Loucy (cell line): ENCODE measurements at regions not wholly inside any gene's neighbourhood (a gene's known extent, or its start where the extent isn't known, plus 50 kb on each side); places are given as distances from the start of the nearest gene placed in this dataset.

Experiments
- H2AFZ ChIP-seq: fragments of 200-600 bp; sonication (generic); 2 replicates; pipeline ENCODE4 v1.6.0; 2016; ENCODE audit warnings: antibody characterized with exemption, mild to moderate bottlenecking, low read length, moderate library complexity
- H3F3A ChIP-seq: fragments of 200-600 bp; 2 replicates; pipeline ENCODE4 v1.6.0; 2016; ENCODE audit warnings: antibody characterized with exemption, low read depth, mild to moderate bottlenecking
- H3K27me3 ChIP-seq: fragments of 200-600 bp; sonication (generic); 2 replicates; pipeline ENCODE4 v1.6.1; 2014; ENCODE audit warnings: low read length, mild to moderate bottlenecking; ENCODE audit not compliant: insufficient read depth, poor library complexity, severe bottlenecking
- H3K36me3 ChIP-seq: fragments of 200-600 bp; sonication (generic); 2 replicates; pipeline ENCODE4 v1.6.1; 2016; ENCODE audit warnings: low read length; ENCODE audit not compliant: insufficient read depth
- H3K4me1 ChIP-seq: fragments of 200-600 bp; sonication (generic); 2 replicates; pipeline ENCODE4 v1.5.1; 2014; ENCODE audit warnings: low read length, mild to moderate bottlenecking; ENCODE audit not compliant: insufficient read depth, poor library complexity, severe bottlenecking
- H3K4me2 ChIP-seq: fragments of 200-600 bp; sonication (generic); 2 replicates; pipeline ENCODE4 v1.6.0; 2014; ENCODE audit warnings: antibody characterized with exemption, low read length, low read depth, mild to moderate bottlenecking; ENCODE audit not compliant: poor library complexity, severe bottlenecking
- H3K4me3 ChIP-seq: fragments of 200-600 bp; sonication (generic); 2 replicates; pipeline ENCODE4 v1.5.1; 2014; ENCODE audit warnings: low read length, mild to moderate bottlenecking, mixed read lengths; ENCODE audit not compliant: poor library complexity, severe bottlenecking
- H3K79me2 ChIP-seq: fragments of 200-600 bp; sonication (generic); 2 replicates; pipeline ENCODE4 v1.6.1; 2014; ENCODE audit warnings: low read length; ENCODE audit not compliant: insufficient read depth
- H3K9ac ChIP-seq: fragments of 200-600 bp; sonication (generic); 2 replicates; pipeline ENCODE4 v1.6.0; 2014; ENCODE audit warnings: mild to moderate bottlenecking, low read depth, low read length, moderate library complexity; ENCODE audit not compliant: poor library complexity, severe bottlenecking
- H3K9me2 ChIP-seq: fragments of 200-600 bp; sonication (generic); replicated peaks from 2 replicates; pipeline ENCODE4 v1.6.1; 2016; ENCODE audit warnings: low read depth, low read length, mixed read lengths
- H3K9me3 ChIP-seq: fragments of 200-600 bp; sonication (generic); 2 replicates; pipeline ENCODE4 v1.6.1; 2014; ENCODE audit warnings: mild to moderate bottlenecking, antibody characterized with exemption, low read length, low read depth; ENCODE audit not compliant: insufficient read depth
- H4K20me1 ChIP-seq: fragments of 200-600 bp; sonication (generic); 2 replicates; pipeline ENCODE4 v1.6.0; 2014; ENCODE audit warnings: antibody characterized with exemption, low read length, mild to moderate bottlenecking; ENCODE audit not compliant: insufficient read depth, poor library complexity, severe bottlenecking
- CTCF ChIP-seq: fragments of 200-600 bp; sonication (generic); conservative IDR thresholded peaks from 2 replicates; pipeline ENCODE4 v1.5.1; 2014; ENCODE audit warnings: mild to moderate bottlenecking, antibody characterized with exemption, low read length
- EZH2phosphoT487 ChIP-seq: fragments of 200-600 bp; IDR thresholded peaks from 2 replicates; pipeline ENCODE4 v1.6.1; 2018; ENCODE audit warnings: antibody characterized with exemption, mild to moderate bottlenecking, moderate library complexity, borderline replicate concordance

GRCh38 chr2:176589825-176590440, 320.7 kb downstream of the MTX2 start:
- H3K4me1 ChIP-seq: no peaks in the 10 kb centered on the region
- no peaks in the 10 kb centered on the region for H3K36me3 ChIP-seq
- H3K9ac ChIP-seq: no peak overlapping the region
- no peak overlapping the region for H3K4me3 ChIP-seq
- H3K27me3 ChIP-seq: no peaks in the 10 kb centered on the region
- H3K4me2 ChIP-seq: no peak overlapping the region
- H3K79me2 ChIP-seq: no peaks in the 10 kb centered on the region
- H3K9me3 ChIP-seq: no peaks in the 10 kb centered on the region
- TF ChIP-seq CTCF: no peak
- TF ChIP-seq EZH2phosphoT487: no peak
- H2AFZ ChIP-seq: no peak overlapping the region
- H3F3A ChIP-seq: no peaks in the 10 kb centered on the region
- no peaks in the 10 kb centered on the region for H4K20me1 ChIP-seq
- no peaks in the 10 kb centered on the region for H3K9me2 ChIP-seq

GRCh38 chr2:176592216-176592615, 323.0 kb downstream of the MTX2 start:
- no peaks in the 10 kb centered on the region for H3F3A ChIP-seq
- H3K4me2 ChIP-seq: no peak overlapping the region
- no peak overlapping the region for H2AFZ ChIP-seq
- no peak overlapping the region for H3K4me3 ChIP-seq
- H4K20me1 ChIP-seq: no peaks in the 10 kb centered on the region
- no peaks in the 10 kb centered on the region for H3K9me2 ChIP-seq
- H3K4me1 ChIP-seq: no peaks in the 10 kb centered on the region
- TF ChIP-seq EZH2phosphoT487 (no peak), CTCF (no peak)
- no peaks in the 10 kb centered on the region for H3K36me3 ChIP-seq
- H3K9me3 ChIP-seq: no peaks in the 10 kb centered on the region
- H3K27me3 ChIP-seq: no peaks in the 10 kb centered on the region
- no peak overlapping the region for H3K9ac ChIP-seq
- H3K79me2 ChIP-seq: no peaks in the 10 kb centered on the region

- no peaks in the 10 kb centered on the region for H3K79me2 ChIP-seq
- H3K4me2 ChIP-seq: no peak overlapping the region
- no peaks in the 10 kb centered on the region for H3F3A ChIP-seq
- TF ChIP-seq EZH2phosphoT487 (no peak), CTCF (no peak)
- no peaks in the 10 kb centered on the region for H3K9me2 ChIP-seq
- H3K9me3 ChIP-seq: no peaks in the 10 kb centered on the region
- H3K27me3 ChIP-seq: no peaks in the 10 kb centered on the region
- no peaks in the 10 kb centered on the region for H4K20me1 ChIP-seq
- H3K4me3 ChIP-seq: no peak overlapping the region
- H3K9ac ChIP-seq: no peak overlapping the region
- H2AFZ ChIP-seq: no peak overlapping the region
- no peaks in the 10 kb centered on the region for H3K36me3 ChIP-seq
- no peaks in the 10 kb centered on the region for H3K4me1 ChIP-seq
Observed at GRCh38 chr2:176595986-176596385, 326.7 kb downstream of the MTX2 start.
